HG02885 (cell line): ENCODE measurements at regions not wholly inside any gene's neighbourhood (a gene's known extent, or its start where the extent isn't known, plus 50 kb on each side); places are given as distances from the start of the nearest gene placed in this dataset.

ENCODE experiments used
- ATAC-seq: cut with Tn5 transposase; IDR thresholded peaks from one replicate; pipeline ENCODE4 v1.9.1; 2021; ENCODE audit warnings: mild to moderate bottlenecking; ENCODE audit not compliant: unreplicated experiment, poor library complexity

DNA sequence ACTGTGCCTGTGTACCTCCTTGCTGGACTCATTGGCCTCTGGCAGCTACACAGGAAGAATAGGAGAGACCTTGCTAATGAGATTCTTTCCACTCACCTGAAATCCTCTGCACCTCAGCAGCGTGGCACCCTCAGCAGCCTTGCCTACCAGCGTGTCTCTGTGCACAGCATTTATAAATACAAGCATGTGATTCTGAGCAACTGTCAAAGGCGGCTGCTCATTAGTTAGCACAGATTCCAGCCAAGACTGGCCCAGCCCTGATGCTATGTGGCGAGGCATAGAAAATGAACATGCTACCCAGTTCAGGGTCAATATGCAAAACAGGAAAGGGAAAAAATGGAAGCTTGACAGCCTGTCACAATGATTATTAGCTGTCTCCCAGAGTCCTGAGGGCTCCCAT is 298.0 kb downstream of the C4orf33 start:
- ATAC-seq: no peak

DNA sequence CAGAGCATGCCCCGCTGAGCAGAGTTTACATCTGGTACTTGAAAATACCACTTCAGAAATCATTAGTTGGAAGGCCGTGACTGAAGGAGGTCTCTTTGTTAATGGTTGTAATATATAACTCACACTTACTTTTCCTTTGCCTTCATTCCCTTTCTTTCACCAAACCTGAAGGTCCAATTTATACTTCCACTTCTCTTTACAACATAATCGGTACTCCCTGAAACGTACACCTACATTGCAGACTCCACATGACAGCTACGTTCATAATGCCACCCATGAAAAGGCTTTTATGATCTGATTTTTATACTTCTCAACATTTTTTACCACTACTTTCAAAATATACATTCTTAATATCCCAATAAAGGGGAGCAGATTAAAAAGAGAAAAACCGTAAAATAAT is 298.7 kb downstream of the C4orf33 start:
- ATAC-seq: no peak

DNA sequence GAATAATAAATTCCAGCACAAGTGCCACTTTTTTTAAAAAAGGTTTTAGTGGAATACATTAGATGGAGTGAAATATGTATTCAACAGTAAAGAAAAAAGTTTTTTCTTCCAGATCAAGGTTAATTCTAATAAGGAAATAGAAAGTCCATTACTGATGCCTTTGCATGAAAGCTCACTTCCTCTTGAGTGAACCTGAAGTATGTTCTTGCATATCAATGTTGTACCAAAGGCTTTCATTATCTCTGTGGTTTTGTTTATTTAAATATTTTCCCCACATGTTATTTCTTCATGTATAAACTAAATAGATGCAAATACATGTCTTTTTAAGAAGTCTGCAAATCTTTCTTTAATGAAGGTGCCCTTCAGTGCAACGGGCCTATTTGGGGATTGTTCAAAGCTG is 307.9 kb downstream of the C4orf33 start:
- no peak for ATAC-seq

DNA sequence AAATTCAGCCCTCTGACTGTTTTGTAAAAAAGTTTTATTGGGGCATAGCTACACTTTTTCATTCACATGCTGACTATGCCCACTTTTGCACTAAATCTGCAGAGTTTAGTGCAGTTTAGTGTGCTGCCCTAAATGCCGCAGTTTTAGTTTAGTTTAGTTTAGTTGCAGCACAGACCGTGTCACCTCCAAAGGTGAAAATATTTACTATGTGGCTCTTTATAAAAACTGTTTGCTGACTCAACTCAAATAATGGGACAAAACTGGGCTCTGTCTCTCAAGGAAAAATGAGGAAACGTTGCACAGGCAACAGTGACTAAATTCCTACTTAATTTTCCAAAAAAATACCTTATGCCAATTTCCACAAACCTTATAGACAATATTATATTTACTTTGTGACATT is 314.2 kb downstream of the C4orf33 start:
- ATAC-seq: no peak

DNA sequence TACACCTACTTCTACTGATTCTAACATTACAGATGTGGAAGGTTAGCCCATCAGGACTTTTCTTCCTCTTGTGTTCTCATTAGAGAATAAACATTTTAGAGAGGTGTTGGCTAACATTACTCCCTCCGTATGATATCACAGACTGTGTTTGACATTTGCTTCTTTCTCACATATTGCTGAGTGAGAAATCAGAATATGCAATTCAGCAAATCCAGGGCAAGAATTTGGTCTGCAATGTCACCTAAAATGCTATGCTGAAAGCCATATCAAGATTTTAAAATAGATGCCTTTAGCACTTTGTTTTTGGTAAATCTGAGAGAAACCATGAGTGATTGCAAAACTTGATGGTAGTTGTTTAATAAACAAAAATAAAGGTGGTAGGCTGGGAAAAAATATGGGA is 319.1 kb downstream of the C4orf33 start:
- ATAC-seq: no peak

DNA sequence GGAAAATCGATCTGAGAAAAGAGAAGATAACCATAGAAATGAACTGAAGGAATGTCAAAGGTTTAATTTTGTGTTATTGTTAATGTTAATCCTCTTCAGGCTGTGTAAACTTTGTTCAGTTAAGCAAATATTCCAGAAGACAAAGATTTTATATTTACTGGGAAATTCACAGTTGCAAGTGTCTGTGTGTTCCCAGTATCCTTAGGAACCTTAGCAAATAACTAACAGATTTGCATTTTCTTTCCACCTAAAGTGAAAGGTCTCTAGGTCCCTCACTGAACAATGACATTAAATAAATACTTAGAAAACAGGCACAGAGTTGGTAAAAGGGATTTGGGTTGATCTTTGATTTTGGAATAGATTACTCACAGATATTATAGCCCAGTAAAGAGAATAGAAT is 324.7 kb downstream of the C4orf33 start:
- ATAC-seq: no peak

DNA sequence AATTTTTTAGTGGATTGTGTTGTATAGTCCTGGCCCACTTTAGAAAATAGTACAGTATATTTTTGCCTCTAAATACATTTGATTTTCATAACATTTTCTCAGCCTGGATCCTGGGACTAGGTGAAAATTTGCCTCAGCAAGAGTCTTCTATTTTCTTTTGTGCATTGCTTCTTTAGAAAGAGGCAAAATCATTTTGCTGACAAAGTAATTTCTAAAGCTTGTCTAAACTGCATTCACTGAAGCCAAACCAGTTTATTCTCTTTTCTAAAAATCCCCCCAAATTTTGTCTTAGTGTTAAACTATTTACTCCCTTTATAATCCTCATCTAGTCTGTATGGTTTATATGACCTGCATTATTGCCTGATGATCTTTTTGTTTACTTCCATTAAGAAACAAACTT is 326.3 kb downstream of the C4orf33 start:
- ATAC-seq: no peak

DNA sequence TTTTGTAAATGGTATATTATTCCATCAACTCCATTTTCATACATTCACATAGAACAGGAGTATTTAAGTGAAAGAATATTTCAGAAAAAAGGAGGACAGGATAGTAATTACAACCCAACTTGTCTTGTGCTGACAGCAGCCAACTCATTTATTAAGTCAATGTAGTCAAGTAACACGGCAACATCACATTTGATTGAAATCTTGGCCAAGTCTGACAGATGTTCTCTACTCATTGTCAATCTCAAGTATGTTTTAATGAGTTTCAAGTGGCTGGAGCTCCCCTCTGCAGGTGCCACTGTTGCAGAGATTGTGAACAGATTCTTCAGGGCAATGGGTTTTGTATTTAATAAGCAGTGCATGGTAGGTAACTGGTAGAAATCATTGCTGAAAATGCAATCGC is 332.5 kb downstream of the C4orf33 start:
- ATAC-seq: no peak

DNA sequence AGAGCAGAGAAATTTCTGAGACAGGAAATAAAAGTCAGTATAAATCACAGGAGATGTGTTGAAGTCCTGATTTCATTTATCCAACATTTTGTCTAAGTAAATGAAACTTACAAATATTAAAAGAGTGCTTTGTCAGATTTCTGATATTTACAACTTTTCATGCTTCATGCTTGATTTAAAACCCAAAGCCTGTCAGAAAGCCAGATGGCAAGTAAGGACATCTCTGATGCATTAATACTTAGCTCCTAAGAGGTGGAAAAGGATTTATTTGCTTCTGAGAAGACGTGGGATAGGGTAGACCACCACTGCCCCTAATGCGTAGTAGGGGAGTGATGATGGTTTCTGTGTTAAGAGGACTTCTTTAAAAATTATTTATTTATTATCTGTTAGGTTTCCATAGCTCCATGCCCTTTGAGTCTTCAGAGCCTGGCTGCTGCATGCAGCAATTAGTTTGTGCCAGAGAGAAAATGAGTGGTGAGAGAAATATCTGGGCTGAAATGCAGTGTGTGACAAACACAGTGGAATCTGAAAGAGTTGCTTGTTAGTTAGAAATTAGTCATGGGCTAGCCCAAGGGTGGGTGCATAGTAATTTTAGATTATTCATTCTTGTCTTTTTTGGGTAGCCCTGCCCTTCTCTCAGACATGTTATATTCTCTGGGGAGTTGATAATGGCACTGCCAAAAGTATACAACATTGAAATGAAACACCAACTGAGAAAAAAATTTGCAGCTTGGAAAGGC is 333.8 kb downstream of the C4orf33 start:
- ATAC-seq: no peak

DNA sequence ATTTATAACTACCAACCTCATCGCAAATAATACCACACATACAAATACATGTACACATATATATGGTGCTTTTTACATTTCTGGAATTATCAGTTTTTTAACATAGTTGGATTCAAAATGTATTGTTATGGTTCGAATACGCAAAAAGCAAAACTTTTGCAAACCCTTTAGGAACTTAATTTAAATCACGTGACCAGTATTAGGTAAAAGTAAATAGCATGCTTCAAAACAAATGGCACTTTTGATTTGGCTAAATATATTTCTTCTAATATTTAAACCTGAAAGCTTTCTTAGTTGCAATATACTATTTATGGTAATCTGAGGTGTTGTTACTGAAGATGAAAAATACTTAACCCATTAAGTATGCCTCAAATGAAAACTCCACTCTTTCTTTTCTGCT is 341.4 kb downstream of the C4orf33 start:
- ATAC-seq: no peak

DNA sequence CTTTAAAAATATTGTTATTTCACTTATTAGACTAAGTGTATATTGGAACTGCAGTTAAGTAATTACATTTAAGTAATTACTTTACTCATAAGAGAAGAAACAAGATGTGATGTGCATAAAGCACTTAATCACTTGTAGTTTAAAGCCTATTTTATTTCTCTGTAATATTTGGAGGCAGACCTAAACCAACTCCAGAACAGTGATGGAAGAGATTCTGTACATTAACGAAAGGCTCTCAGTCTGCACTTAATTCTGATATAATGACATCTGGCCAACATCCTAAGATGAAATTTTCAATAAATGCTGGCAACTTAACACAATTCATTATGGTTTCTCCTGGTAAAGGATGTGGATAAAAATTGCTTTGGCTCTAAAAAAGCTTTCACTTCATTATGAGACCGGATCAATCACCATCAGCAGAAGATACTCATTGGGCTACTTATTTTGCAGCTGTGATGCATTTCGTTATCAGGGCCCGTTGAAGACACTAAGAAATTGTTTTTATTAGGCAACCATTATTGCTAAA is 342.6 kb downstream of the C4orf33 start:
- ATAC-seq: no peak

DNA sequence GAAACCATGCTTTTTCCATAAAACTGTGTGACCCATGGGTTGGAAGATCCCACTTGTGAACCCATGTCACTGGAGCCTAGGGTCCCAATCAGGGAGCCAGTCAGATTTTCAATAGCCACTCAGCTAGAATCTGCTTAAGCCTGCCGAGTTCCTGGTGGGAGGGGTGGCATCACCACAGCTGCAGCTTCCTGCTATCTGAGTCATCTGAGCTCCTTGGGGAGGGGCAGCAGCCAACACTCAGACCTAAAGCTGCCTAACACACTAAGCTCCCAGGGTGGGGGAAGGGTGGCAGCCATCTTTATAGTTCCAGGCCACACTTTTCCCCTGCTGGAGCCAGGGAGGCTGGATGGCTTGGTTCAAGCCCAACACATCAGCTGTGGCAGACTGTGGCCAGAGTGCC is 350.1 kb downstream of the C4orf33 start:
- no peak for ATAC-seq

DNA sequence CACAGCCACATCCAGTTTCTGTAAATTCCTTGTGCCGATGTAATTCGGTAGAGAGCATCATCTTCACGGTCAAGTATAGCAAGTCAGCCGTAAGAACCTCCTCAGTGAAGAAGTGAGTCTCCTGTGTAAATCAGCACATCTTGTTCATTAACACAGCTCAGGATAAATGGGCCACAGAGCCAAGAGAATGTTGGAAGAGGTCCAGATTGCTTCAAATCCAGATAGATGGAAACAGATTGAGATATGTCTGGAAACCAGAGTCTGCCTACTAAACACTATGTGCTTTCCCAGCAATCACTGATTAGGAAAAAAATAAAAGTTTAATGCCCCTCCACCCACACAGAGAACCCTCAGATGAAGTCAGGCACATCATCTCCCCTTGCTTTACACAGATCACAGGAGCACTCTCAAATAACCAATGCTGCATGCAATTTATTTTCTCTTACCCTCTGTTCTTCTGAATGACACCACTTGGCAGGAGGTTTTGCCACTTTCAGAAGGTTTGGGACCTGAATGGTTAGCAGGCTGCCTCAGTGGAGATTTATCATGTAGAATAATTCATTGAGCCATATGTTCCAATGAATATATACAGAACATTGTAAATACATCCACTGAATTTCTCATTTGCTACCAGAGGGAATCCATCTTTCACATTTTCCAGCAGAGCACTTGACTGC is 357.7 kb downstream of the C4orf33 start:
- ATAC-seq: no peak

DNA sequence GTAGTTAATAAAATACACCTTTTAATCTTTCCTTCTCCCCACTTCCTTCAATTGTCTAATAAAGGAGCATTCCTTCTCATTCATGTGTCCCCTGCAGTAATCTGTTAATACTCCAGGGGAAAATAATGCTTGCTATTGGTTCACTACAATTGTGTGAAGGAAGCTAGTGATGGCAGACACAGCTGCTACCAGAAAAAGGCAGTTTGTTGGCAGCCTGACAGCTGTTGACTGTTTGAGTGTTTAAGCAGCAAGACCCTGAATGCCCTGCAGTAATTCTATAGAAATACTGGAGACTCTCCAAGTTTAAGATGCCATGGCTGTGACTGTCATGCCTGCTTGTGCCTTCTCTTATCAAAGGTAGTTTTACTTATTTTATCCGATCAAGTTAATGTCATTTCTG is 359.5 kb downstream of the C4orf33 start:
- no peak for ATAC-seq

DNA sequence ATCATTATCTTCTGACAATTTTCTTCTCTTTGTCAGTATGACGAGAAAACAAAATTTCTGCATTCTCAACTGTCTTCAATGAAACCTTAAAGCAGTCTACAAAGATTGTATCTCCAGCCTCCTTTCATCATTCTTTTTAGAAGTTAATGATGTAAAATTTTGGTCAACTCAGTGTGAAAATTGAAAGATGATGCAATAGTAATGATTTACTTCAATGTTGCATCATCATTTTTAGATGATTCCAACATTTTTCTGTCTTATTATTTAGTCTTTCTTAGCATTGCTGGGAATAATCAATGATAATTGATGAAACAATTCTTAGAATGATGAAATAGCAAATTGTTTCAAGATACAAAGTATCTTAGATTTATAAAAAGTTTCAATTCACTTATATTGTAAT is 372.7 kb downstream of the C4orf33 start:
- ATAC-seq: no peak

DNA sequence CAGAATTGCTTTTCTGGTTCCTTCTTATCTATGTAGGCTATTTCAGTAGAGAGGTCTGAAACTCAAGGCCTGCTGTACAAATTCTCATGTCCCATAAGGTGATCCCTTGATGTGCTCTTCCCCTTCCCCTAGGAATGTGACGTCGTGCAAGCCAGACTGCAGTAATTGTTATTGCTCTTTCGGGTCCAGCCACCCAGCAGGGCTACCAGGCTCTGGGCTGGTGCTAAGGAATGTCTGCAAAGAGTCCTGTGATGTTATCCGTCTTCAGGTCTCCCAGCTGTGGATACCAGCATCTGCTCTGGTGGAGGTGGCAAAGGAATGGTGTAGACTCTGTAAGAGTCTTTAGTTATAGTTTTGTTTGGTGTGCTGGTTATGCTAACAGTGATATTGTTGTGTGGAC is 378.7 kb downstream of the C4orf33 start:
- no peak for ATAC-seq

DNA sequence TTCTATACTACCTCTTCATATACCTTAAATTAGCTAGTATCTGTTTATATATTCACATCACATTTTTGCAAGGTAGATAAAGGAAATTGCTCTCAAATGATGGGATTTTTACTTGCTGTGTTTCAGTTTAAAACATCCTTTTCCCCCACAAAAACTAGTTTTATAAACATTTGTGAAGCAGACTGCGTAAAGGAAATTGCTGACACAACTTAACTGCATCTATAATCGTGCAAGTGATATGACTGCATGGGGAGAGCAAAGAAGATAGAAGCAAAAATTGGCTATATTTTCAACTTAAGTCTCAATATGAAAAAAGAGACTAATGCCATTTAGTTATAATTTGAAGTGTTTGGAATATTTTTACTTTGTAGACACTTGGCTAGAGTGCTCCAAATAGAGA is 385.2 kb downstream of the C4orf33 start:
- ATAC-seq: no peak

DNA sequence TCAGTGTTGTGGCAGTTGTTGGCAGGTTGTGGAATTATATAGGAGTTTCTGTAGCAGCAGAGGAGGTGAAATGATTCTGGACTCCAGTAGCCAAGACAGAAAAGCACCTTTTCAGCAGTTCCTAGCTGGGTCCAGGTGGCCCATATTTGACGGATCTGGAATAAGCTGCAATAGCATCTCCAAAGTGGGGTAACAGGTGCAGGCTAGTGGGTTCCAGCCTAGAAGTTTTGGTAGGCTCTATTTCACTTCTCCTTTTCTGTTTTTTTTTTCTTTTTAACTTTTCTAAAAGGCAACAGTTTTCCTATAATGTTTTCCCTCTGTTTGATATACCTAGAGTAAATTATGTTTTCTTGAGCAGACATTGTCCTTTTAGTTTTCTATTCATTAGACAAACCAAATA is 392.5 kb downstream of the C4orf33 start:
- no peak for ATAC-seq

DNA sequence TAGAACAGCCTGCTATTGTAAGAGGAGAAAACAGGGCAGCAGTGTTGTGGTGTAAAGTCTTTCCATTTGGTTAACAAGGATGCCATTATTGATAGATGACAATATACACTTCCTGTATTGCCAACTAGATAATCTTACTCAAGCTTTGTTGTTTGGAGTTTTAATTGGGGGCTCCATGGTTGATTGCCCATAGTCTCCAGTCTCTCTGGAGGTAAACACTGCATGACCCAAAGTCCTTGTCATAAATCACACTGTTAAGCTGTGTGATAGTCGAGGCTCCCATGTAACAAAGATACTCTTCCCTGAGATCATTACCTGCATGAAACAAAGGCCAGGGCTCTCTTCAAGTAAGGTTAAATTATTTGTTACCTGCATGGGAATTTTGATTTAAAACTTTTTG is 394.6 kb downstream of the C4orf33 start:
- no peak for ATAC-seq

DNA sequence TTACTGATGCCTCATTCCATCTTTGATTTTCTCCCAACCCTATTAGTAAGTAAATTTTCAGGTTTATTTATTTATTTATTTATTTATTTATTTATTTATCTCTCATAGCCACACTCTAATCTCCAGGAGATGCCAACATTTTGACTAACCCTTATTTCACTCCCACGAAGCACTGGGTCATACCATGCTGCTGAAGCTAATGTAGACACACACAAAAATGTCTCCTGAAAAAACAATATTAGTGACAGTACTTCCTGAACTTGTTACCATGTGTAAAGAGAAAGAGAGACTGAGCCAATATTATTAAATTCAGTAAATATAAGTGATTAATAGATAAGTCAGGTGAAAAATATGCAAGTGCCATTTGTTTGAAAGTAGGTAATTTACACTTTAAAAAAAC is 402.7 kb downstream of the C4orf33 start:
- no peak for ATAC-seq

DNA sequence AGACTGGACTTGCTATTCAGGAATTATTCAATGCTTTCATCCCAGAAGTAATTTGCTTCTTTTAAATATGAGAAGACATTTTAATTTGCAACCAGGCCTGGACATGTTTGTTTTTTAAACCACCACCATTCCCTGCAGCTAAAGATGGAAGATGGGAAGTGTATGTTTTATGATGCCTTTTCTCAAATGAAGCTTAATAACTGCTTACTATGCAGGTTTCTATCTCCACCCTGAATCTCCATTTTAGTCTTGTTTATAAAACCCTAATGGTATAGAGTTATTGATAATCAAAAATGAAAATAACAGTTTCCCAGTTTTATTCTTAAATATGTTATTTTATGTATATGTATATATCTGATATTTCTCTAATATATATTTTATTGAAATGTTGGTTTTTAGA is 418.9 kb downstream of the C4orf33 start:
- no peak for ATAC-seq

DNA sequence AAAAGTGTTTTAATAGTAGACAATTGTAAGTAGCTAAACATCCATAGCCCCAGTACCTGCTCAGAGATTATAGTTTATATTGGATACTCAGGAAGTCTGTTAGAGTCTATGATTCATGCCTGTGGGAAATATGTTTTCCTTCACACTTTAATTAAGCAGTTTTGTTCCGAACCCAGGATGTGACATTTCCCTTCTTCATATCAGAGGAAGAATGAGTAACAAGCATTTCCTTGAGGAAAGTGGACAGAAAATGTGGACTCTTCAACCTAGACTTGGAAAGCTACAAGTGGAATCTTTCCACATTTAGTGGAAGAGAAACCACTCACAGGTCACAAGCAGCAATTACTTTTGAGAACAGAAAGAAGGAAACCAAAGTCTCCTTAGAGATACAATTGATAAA is 419.4 kb downstream of the C4orf33 start:
- ATAC-seq: no peak
